ENCODE measurements at regions not wholly inside any gene's neighbourhood (a gene's known extent, or its start where the extent isn't known, plus 50 kb on each side); places are given as distances from the start of the nearest gene placed in this dataset.

DNA sequence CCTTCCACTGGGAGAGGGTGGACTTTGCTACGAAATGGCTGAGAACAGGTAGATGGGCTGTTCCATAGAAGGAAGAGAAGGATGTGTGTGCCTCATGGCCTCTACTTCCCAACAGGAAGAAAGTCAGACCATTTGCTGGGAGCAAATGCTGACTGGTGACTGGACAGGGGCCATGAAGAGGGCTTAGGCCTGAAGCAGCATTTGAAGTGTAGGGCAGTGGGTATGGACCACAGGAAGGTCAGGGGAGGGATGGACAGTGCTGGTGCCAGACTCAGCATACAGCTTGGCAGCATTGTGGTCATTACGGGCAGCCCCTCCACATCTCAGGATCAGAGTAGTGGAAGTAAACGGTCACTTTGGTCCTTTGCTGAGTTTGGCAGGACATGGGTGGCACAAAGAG lies 275.7 kb downstream of the MATN1 start:
- TF ChIP-seq TAF1 (IDR thresholded peaks at IDR 0.05; ENCODE audit: low read depth, low read length) (no peak), POLR2A (IDR thresholded peaks at IDR 0.05; ENCODE audit: low read depth, low read length) (no peak), POLR2AphosphoS5 (IDR thresholded peaks at IDR 0.05; ENCODE audit: low read depth, low read length) (no peak), SPI1 (IDR thresholded peaks at IDR 0.05; ENCODE audit: low read depth, low read length) (no peak), PAX5 (IDR thresholded peaks at IDR 0.05; ENCODE audit: insufficient read depth, low read length, severe bottlenecking) (no peak)
